ENCODE measurements at regions not wholly inside any gene's neighbourhood (a gene's known extent, or its start where the extent isn't known, plus 50 kb on each side); places are given as distances from the start of the nearest gene placed in this dataset.

- TF ChIP-seq, protein P1, sequence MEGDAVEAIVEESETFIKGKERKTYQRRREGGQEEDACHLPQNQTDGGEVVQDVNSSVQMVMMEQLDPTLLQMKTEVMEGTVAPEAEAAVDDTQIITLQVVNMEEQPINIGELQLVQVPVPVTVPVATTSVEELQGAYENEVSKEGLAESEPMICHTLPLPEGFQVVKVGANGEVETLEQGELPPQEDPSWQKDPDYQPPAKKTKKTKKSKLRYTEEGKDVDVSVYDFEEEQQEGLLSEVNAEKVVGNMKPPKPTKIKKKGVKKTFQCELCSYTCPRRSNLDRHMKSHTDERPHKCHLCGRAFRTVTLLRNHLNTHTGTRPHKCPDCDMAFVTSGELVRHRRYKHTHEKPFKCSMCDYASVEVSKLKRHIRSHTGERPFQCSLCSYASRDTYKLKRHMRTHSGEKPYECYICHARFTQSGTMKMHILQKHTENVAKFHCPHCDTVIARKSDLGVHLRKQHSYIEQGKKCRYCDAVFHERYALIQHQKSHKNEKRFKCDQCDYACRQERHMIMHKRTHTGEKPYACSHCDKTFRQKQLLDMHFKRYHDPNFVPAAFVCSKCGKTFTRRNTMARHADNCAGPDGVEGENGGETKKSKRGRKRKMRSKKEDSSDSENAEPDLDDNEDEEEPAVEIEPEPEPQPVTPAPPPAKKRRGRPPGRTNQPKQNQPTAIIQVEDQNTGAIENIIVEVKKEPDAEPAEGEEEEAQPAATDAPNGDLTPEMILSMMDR (IDR thresholded peaks at IDR 0.05 in 2 of 3, conservative IDR thresholded peaks at IDR 0.05 in 1 of 3; ENCODE audit: borderline replicate concordance in 1 of 3, insufficient read depth in 1 of 3, low read depth in 2 of 3, low read length in 2 of 3) = no peak
- TF ChIP-seq POLR2AphosphoS5 (IDR thresholded peaks at IDR 0.05; ENCODE audit: low read depth, low read length) = no peak
- no peak for TF ChIP-seq SRF (IDR thresholded peaks at IDR 0.05; ENCODE audit: low read depth)
- TF ChIP-seq EGR1 (IDR thresholded peaks at IDR 0.05; ENCODE audit: low read depth) = no peak
- TF ChIP-seq ZNF274 (IDR thresholded peaks at IDR 0.05; ENCODE audit: low read depth, low read length) = no peak
- TF ChIP-seq EZH2phosphoT487 (IDR thresholded peaks at IDR 0.05; ENCODE audit: borderline replicate concordance) = no peak
- no peak for TF ChIP-seq MAX (IDR thresholded peaks at IDR 0.05)
- no peak for TF ChIP-seq YY1 (IDR thresholded peaks at IDR 0.05; ENCODE audit: extremely low read depth, insufficient replicate concordance, low read depth, low read length)
- TF ChIP-seq SP1 (IDR thresholded peaks at IDR 0.05; ENCODE audit: low read depth) = no peak
- TF ChIP-seq SIN3A (IDR thresholded peaks at IDR 0.05; ENCODE audit: low read depth) = no peak
These were observed 785.2 kb upstream of the POU3F3 start for GRCh38 chr2:104068665-104069064.
